H9 (cell line): ENCODE measurements at regions not wholly inside any gene's neighbourhood (a gene's known extent, or its start where the extent isn't known, plus 50 kb on each side); places are given as distances from the start of the nearest gene placed in this dataset.

Experiments used
- DNase-seq: peaks from one replicate; pipeline ENCODE4 v3.0.0-alpha.2; 2017
- H2AFZ ChIP-seq: one replicate; pipeline ENCODE4 v1.6.1; 2013; ENCODE audit warnings: mild to moderate bottlenecking, low read length, control low read depth, moderate library complexity
- H2AK5ac ChIP-seq: 2 replicates; pipeline ENCODE4 v1.6.1; 2013; ENCODE audit warnings: low read length, control low read depth, mixed read lengths; ENCODE audit not compliant: insufficient read length
- H2BK120ac ChIP-seq: one replicate; pipeline ENCODE4 v1.6.1; 2013; ENCODE audit warnings: low read depth, mild to moderate bottlenecking, low read length, control low read depth, inconsistent platforms; ENCODE audit not compliant: poor library complexity, severe bottlenecking
- H2BK12ac ChIP-seq: 2 replicates; pipeline ENCODE4 v1.6.1; 2013; ENCODE audit warnings: low read length, control low read depth, mixed read lengths, low read depth; ENCODE audit not compliant: insufficient read length
- H2BK15ac ChIP-seq: 2 replicates; pipeline ENCODE4 v1.6.1; 2013; ENCODE audit warnings: low read depth, low read length, control low read depth
- H2BK20ac ChIP-seq: one replicate; pipeline ENCODE4 v1.6.1; 2013; ENCODE audit warnings: low read depth, mild to moderate bottlenecking, low read length, control low read depth, inconsistent platforms; ENCODE audit not compliant: poor library complexity, severe bottlenecking
- H2BK5ac ChIP-seq: 2 replicates; pipeline ENCODE4 v1.6.1; 2013; ENCODE audit warnings: low read length, control low read depth, mixed read lengths; ENCODE audit not compliant: insufficient read length
- H3K14ac ChIP-seq: 2 replicates; pipeline ENCODE4 v1.6.1; 2013; ENCODE audit warnings: low read length, control low read depth; ENCODE audit not compliant: insufficient read depth
- H3K18ac ChIP-seq: 2 replicates; pipeline ENCODE4 v1.6.1; 2013; ENCODE audit warnings: low read depth, mild to moderate bottlenecking, mixed read lengths, low read length, control low read depth; ENCODE audit not compliant: insufficient read length
- H3K23ac ChIP-seq: 2 replicates; pipeline ENCODE4 v1.6.1; 2013; ENCODE audit warnings: low read length, control low read depth, mixed read lengths, low read depth; ENCODE audit not compliant: insufficient read length
- H3K23me2 ChIP-seq: 2 replicates; pipeline ENCODE4 v1.6.1; 2013; ENCODE audit warnings: low read depth, mild to moderate bottlenecking, mixed read lengths, low read length, control low read depth; ENCODE audit not compliant: insufficient read length, poor library complexity, severe bottlenecking
- H3K27ac ChIP-seq: 2 replicates; pipeline ENCODE4 v1.5.1; 2013; ENCODE audit warnings: low read length, control low read depth, mixed read lengths, low read depth; ENCODE audit not compliant: insufficient read length
- H3K27me3 ChIP-seq: 2 replicates; pipeline ENCODE4 v1.6.1; 2013; ENCODE audit warnings: low read length, control low read depth, inconsistent platforms; ENCODE audit not compliant: insufficient read depth
- H3K4ac ChIP-seq: 2 replicates; pipeline ENCODE4 v1.6.1; 2013; ENCODE audit warnings: low read depth, mild to moderate bottlenecking, control low read depth, inconsistent platforms, low read length, moderate library complexity
- H3K4me1 ChIP-seq: 2 replicates; pipeline ENCODE4 v1.6.1; 2013; ENCODE audit warnings: low read length, control low read depth, inconsistent platforms; ENCODE audit not compliant: insufficient read depth
- H3K4me2 ChIP-seq: 2 replicates; pipeline ENCODE4 v1.6.1; 2013; ENCODE audit warnings: low read length, control low read depth, mixed read lengths; ENCODE audit not compliant: insufficient read length, insufficient read depth
- H3K56ac ChIP-seq: 2 replicates; pipeline ENCODE4 v1.6.1; 2013; ENCODE audit warnings: low read depth, mild to moderate bottlenecking, mixed read lengths, low read length, control low read depth; ENCODE audit not compliant: insufficient read length
- H3K79me1 ChIP-seq: 2 replicates; pipeline ENCODE4 v1.6.1; 2013; ENCODE audit warnings: low read depth, mild to moderate bottlenecking, moderate library complexity, low read length, control low read depth, inconsistent platforms; ENCODE audit not compliant: insufficient read depth, poor library complexity, severe bottlenecking
- H3K79me2 ChIP-seq: 2 replicates; pipeline ENCODE4 v1.6.1; 2013; ENCODE audit warnings: low read length, control low read depth, inconsistent platforms; ENCODE audit not compliant: insufficient read depth
- H3K9ac ChIP-seq: 2 replicates; pipeline ENCODE4 v1.6.1; 2013; ENCODE audit warnings: low read length, control low read depth, mixed read lengths; ENCODE audit not compliant: insufficient read length; ENCODE audit errors: extremely low read depth
- H3K9me3 ChIP-seq: one replicate; pipeline ENCODE4 v1.6.1; 2013; ENCODE audit warnings: low read depth, low read length, inconsistent platforms; ENCODE audit not compliant: control insufficient read depth
- H3T11ph ChIP-seq: one replicate; pipeline ENCODE4 v1.6.1; 2013; ENCODE audit warnings: mild to moderate bottlenecking, low read length, control low read depth, inconsistent platforms
- H4K20me1 ChIP-seq: one replicate; pipeline ENCODE4 v1.6.1; 2013; ENCODE audit not compliant: control insufficient read depth, insufficient read length, insufficient read depth
- H4K5ac ChIP-seq: 2 replicates; pipeline ENCODE4 v1.6.1; 2013; ENCODE audit warnings: low read depth, mild to moderate bottlenecking, mixed read lengths, low read length, control low read depth; ENCODE audit not compliant: insufficient read length
- H4K8ac ChIP-seq: replicated peaks from 2 replicates; pipeline ENCODE4 v1.6.1; 2013; ENCODE audit warnings: low read length, control low read depth, mixed read lengths, low read depth; ENCODE audit not compliant: insufficient read length
- H4K91ac ChIP-seq: 2 replicates; pipeline ENCODE4 v1.6.1; 2013; ENCODE audit warnings: low read depth, mild to moderate bottlenecking, moderate library complexity, mixed read lengths, low read length, control low read depth; ENCODE audit not compliant: insufficient read length
- H3K27ac Mint-ChIP-seq, 3 experiments: 2 replicates in 2 of 3; 3 replicates in 1 of 3; pipeline ENCODE4 v1.8.0; 2020 to 2021; ENCODE audit warnings: mixed read lengths in 3 of 3, mild to moderate bottlenecking in 1 of 3, moderate library complexity in 1 of 3
- H3K27me3 Mint-ChIP-seq: 2 replicates; pipeline ENCODE4 v1.8.0; 2021; ENCODE audit warnings: low read depth, mild to moderate bottlenecking, moderate library complexity, mixed read lengths
- H3K36me3 Mint-ChIP-seq, 3 experiments: 2 replicates in 2 of 3; 3 replicates in 1 of 3; pipeline ENCODE4 v1.8.0; 2020 to 2021; ENCODE audit warnings: low read depth in 3 of 3, mixed read lengths in 3 of 3; ENCODE audit not compliant: insufficient read depth in 1 of 3
- H3K4me1 Mint-ChIP-seq, 2 experiments: 2 replicates each; pipeline ENCODE4 v1.8.0; 2020; ENCODE audit warnings: mixed read lengths in 2 of 2
- H3K4me3 Mint-ChIP-seq, 2 experiments: 2 replicates in 1 of 2; 3 replicates in 1 of 2; pipeline ENCODE4 v1.8.0; 2020 to 2021; ENCODE audit warnings: mild to moderate bottlenecking in 2 of 2, mixed read lengths in 2 of 2, moderate library complexity in 1 of 2
- H3K9me3 Mint-ChIP-seq, 2 experiments: 2 replicates in 1 of 2; 3 replicates in 1 of 2; pipeline ENCODE4 v1.8.0; 2020; ENCODE audit warnings: mild to moderate bottlenecking in 2 of 2, mixed read lengths in 2 of 2, moderate library complexity in 1 of 2
- WGBS: extraction: QIAGEN DNeasy Blood & Tissue Kit; methylation state at CpG from one replicate; pipeline ENCODE4 v1.1.7; 2013; ENCODE audit warnings: missing lambda C conversion rate, low lambda C conversion rate, mixed read lengths; ENCODE audit not compliant: insufficient read length; ENCODE audit errors: extremely low coverage; 5-methylcytosine and 5-hydroxymethylcytosine counted together
- TF ChIP-seq, protein P1 (sequence below): fragments of 200-600 bp; sonication (generic); conservative IDR thresholded peaks from 3 replicates; pipeline ENCODE4 v1.8.0; 2021; ENCODE audit warnings: antibody characterized with exemption, mild to moderate bottlenecking

DNA sequence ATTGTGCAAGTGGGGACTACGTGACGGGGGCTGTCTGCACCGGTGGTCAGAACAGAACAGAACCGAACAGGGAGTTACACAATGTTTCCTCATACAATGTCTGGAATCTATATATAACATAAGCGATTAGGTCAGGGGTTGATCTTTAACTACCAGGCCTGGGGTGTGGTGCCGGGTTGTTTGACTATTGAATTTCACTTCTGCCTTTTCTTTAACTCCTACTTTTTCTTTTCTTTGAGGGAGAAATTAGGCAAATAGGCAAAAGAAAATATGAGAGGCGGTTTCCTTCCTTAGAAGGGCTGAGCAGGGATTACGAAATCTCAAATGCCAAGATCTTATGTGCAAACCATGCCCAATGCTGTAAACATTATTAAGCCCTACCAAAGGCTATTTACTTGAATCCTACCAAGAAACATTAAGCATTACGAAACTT lies 140.3 kb downstream of the SLC38A6 start:
- Histone ChIP-seq H3T11ph (no peak overlapping the region), H3K23ac (no peak overlapping the region), H3K18ac (no peak overlapping the region), H3K27ac (no peak overlapping the region), H3K4me2 (no peak overlapping the region), H3K9me3 (peaks cover 17% of the 10 kb centered on the region), H4K8ac (no peak overlapping the region), H3K4me1 (peaks cover 3% of the 10 kb centered on the region; the same call in 1 of the 2 replicates), H2AK5ac (no peak overlapping the region), H3K14ac (no peak overlapping the region), H3K79me1 (no peaks in the 10 kb centered on the region), H2BK5ac (no peak overlapping the region), H3K56ac (no peak overlapping the region), H3K4ac (no peak overlapping the region), H4K91ac (no peak overlapping the region), H3K23me2 (no peaks in the 10 kb centered on the region), H3K9ac (no peak overlapping the region), H2BK15ac (no peak overlapping the region), H3K27me3 (no peaks in the 10 kb centered on the region), H2AFZ (no peak overlapping the region), H4K5ac (no peak overlapping the region), H2BK20ac (no peak overlapping the region), H3K79me2 (no peaks in the 10 kb centered on the region), H2BK120ac (no peak overlapping the region), H2BK12ac (no peak overlapping the region), H4K20me1 (no peaks in the 10 kb centered on the region)
- Mint-ChIP-seq H3K4me3 (no peak overlapping the region), H3K36me3 (peaks cover 16 to 26% (median 24%) of the 10 kb centered on the region in 3 experiments), H3K27me3 (no peaks in the 10 kb centered on the region; the same call in 1 of the 2 replicates), H3K27ac (no peak overlapping the region), H3K9me3 (peaks cover 20 to 32% of the 10 kb centered on the region in 2 experiments), H3K4me1 (peaks cover 44 to 45% of the 10 kb centered on the region in 2 experiments)
- TF ChIP-seq, protein P1, sequence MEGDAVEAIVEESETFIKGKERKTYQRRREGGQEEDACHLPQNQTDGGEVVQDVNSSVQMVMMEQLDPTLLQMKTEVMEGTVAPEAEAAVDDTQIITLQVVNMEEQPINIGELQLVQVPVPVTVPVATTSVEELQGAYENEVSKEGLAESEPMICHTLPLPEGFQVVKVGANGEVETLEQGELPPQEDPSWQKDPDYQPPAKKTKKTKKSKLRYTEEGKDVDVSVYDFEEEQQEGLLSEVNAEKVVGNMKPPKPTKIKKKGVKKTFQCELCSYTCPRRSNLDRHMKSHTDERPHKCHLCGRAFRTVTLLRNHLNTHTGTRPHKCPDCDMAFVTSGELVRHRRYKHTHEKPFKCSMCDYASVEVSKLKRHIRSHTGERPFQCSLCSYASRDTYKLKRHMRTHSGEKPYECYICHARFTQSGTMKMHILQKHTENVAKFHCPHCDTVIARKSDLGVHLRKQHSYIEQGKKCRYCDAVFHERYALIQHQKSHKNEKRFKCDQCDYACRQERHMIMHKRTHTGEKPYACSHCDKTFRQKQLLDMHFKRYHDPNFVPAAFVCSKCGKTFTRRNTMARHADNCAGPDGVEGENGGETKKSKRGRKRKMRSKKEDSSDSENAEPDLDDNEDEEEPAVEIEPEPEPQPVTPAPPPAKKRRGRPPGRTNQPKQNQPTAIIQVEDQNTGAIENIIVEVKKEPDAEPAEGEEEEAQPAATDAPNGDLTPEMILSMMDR, result no peak
- WGBS, result no CpG with 5 or more reads among the region's 9 CpGs
- DNase-seq, result no peak
